HG02763 (cell line): ENCODE measurements at regions not wholly inside any gene's neighbourhood (a gene's known extent, or its start where the extent isn't known, plus 50 kb on each side); places are given as distances from the start of the nearest gene placed in this dataset.

Experiments
- ATAC-seq: cut with Tn5 transposase; IDR thresholded peaks from one replicate; pipeline ENCODE4 v1.9.1; 2021; ENCODE audit warnings: mild to moderate bottlenecking, moderate library complexity; ENCODE audit not compliant: unreplicated experiment

DNA sequence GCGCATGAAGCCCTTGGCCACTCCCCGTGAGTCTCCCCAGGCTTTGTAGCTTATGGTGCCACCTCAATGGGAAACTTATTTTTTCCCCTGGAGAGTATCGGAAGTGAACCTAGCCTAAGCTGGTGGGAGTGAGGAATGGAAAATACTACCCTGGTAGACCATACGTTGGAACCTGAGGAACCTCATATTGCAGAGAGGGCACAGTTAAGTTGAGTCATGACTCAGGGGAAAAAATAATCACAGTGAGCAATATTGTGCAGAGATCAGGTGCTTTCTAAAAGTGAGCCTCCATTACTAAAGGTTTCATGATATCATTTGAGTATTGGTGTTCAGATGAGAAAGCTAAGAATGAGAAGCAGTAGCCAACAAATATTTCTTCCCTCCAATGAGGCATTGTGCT is 360.5 kb upstream of the NT5C1B start:
- ATAC-seq = no peak

DNA sequence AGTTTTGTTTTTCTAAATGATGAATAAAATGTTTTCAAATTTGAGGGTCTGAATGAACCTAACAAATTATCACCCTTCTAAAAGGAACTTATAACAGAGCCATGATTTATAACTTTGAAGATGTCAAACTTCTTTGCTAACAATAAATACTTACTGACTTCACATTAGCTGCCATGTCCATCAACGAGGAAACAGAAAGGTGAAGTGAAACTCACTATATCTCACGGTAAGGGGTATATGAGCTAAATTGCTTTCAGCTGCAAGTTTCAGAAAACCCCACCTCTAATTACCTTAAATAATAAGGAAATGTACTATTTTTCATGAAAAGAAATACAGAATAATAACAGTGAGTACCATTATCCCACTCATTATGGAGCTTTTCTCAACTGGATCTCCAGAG is 350.8 kb upstream of the NT5C1B start:
- ATAC-seq = peak; percentile 83

DNA sequence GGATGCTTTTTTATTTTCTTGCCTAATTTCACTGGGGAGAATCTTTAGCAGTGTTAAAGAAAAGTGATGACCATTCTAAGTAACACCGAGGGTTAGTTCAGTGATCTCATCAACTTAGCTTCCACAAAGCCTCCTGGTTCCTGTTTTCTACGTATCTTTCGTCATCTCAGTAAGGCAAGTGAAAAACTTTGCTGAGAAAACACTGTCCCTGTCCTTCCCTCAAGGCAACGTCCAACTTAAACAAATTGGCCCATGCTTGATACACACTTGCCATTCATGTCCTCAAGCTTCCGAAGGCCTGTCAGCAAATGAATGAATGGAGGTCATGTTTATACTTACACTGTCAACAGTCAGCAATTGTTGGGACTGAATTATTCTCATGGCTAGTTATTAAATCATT is 350.4 kb upstream of the NT5C1B start:
- ATAC-seq = peak; percentile 10

DNA sequence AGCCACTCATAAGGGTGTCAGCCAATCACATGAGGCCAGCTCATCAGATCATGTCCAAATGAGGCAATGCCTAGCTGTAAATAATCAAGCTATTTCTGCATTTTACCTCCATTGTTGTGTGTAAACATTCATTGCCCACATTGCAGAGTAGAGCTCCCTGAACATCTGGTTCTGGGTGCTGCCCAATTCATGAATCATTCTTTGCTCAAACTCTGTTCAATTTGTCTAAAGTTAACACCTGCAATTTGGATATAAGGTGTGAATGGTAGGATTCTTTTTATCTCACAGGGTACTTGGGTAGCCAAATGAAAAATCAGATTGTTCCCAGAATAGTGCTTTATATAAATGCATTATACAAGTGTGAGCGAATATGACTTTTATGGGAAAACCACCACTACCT is 345.5 kb upstream of the NT5C1B start:
- ATAC-seq = no peak

DNA sequence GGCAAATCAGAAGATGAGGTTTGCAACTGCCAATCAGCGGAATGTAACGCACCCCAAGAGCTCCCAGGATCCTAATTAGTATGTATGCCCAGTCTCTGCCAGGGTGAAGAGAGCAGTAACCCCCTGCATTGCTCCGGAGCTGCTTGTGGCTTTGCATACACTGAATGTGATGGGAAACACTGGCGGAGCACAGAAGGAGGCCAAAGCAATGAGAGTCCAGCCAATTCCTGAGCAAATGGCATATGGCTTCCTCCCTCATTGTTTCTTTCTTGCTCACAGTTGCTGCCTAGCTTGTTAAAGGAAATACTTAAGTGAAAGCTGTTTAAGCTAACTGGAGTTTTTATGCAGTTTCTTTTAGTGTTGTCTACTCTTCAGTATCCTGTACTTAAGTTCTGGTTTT is 343.5 kb upstream of the NT5C1B start:
- no peak for ATAC-seq

DNA sequence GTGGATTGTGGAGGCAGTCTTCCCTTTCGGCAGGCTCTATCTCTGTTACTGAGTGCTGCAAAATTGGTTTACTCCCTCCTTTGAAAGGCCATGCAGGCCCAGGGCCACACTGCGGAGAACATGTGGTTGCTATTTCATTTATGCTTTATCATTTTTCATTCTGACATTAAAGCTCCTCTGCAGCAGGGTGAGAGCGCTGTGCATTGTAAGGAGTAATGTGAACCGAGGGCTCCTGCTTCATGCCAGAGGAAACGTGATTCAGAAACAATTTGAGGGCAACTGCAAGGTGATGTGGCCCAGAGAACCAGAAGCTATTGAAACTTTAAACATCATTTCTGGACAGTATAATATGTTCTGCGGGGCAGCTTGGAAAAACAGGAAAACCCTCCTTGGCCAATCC is 341.6 kb upstream of the NT5C1B start:
- no peak for ATAC-seq

DNA sequence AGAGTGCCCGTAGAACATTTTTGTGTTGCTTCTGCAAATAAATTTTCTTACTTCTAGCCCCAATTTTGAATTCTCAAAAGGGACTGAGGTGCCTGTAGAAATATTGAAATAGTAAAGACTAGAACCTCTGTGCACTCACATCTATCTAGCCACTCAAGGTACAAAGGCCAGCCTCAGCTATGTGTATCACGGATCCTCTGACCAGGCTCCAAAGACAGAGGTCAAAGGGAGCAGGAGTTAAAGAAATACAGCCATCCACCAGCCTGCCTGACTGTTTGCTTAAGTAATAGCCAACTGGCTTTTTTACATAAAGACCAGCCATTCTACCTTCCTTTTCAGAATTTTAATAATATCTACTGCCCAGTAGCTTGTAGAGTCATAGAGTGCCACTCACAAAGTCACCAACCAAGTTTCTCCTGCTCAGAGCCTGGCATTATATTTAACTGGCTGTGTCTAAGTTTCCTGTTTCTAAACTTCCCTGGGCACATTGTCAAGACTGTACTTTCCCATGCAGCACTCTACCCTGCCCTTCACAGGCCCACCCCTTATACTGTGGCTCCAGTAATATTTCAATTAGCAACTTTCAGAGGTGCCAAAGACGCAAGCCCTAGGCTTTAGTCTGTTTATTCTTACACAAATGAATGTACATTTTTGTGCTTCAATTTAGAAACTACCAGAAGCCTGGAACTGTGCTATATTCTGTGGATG is 338.3 kb upstream of the NT5C1B start:
- ATAC-seq = no peak

DNA sequence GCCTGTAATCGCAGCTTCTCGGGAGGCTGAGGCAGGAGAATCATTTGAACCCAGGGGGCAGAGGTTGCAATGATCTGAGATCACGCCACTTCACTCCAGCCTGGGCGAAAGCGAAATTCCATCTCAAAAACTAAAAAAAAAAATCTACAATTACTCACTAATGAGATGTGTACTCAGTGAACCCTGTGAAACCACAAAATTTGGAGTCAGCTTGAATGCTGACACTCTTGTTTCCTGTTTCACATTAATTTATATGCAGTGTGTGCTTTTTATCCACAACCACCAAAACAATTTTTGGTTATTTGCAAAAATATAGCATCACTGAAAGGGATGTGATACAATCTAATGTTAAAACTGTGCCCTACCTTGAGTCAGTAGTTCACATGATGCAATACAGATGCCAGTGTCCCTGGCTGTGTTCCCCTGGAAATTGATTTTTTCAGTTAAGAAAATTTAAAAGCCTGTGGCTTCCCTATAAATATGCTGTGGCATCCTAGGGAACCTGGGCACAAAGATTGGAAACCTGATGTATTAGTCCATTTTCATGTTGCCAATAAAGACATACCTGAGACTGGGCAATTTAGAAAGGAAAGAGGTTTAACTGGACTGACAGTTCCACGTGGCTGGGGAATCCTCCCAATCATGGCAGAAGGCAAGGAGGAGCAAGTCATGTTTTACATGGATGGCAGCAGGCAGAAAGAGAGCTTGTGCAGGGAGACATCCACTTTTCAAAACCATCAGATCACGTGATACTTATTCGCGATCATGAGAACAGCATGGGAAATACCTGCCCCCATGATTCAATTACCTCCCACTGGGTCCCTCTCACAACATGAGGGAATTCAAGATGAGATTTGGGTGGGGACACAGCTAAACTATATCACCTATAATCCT is 337.5 kb upstream of the NT5C1B start:
- ATAC-seq = no peak

DNA sequence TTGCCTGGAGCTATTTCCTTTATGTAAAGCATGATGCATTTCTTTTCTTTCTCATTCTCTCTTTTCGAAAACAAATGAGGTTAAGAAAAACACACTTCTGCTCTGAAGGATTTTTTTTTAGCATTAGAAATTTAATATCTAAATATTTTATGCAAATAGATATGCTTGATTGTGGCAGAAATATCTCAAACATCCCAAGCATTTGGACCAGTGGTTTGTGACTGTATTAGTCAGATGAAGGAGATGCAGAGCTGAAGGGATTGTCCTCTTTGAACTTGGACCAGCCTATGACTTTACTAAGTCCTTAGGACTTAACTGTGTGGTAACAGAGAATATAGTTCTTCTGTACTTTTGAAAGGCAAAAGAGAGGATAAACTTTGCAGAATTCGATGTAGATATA is 335.9 kb upstream of the NT5C1B start:
- no peak for ATAC-seq

DNA sequence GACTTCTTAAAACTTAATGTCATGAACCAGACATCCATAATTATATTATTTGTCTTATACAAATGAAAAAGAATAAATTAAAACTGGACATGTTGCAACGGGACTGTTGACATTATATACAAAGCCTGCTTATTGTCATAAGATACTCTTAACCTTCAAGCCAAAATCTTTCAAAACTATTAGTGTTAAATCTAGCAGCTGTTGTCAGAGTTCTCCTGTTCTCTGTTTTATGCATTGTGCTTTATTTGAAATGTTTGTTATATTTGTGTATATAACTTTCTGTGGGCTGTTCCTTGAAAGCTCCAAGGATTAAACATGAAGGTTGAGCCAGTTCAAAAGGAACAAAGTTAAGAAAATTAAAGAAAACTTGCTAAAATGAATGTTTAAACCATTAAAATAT is 335.5 kb upstream of the NT5C1B start:
- no peak for ATAC-seq

DNA sequence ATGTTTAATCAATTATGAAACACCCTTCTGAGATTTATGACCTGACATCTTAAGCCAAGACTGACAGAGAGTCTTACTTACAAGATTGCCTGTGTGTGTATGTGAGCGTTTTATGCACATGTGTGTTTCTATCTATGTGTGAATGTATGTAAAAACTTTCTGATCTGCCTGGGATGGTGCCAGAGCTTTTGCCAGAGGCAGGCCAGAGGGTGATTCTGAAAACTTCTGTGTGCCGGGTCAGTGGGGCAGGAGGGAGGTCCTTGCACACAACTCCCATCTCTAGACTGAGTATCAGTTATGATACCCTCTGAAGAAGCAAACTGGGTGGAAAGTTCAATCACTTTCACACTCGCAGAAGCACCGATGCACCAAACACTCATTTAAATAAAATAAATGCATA is 335.0 kb upstream of the NT5C1B start:
- ATAC-seq = no peak

DNA sequence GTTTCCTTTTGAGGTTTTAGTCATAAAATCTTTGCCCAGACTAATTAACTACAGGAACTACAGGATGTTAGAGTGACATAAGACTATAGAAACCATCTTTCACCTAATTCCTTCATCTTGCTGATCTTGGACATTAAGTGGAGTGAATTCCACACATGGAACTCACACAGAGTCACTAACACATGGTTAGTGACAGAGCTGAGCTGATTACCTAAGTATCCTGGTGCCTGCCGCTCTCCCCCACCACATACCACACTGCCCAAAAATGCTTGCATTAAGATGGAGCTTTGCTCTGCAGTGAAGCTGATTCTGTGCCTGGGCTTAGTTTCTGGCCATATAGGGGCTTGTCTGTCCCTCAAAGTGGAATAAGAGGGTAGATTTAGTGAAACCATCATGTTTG is 332.9 kb upstream of the NT5C1B start:
- no peak for ATAC-seq

DNA sequence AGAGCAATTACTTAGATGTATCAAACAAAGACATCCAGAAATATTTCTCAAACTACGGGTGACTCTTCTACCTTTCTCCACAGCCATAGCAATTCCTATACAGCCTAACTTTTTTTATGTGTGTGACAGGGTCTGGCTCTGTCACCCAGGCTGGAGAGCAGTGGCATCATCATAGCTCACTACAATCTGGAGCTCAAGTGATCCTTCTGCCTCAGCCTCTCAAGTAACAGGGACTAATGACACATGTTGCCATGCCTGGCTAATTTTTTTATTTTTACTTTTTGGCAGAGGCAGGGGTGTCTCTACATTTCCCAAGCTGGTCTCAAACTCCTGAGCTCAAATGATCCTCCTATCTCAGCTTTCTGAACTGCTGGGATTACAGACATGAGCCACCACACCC is 328.9 kb upstream of the NT5C1B start:
- no peak for ATAC-seq

DNA sequence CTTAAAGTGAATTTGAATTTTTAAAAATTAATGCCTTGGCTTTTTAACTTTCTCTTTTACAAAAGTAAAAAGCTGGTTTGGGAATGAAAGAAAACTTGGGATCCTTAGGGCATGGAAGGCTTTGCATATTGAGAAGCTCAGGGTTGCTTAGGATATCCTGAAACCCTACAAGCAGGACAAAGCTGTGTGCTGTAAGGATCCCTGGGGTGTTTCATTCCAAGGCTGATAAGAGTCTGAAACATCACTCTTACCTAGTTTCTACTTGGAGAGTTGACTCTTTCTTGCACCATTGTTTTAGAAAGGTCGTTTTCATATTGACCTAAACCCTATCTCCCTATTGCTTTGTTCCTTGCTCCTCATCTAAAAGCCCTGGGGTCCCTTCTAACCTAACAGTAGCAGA is 325.9 kb upstream of the NT5C1B start:
- ATAC-seq = no peak

DNA sequence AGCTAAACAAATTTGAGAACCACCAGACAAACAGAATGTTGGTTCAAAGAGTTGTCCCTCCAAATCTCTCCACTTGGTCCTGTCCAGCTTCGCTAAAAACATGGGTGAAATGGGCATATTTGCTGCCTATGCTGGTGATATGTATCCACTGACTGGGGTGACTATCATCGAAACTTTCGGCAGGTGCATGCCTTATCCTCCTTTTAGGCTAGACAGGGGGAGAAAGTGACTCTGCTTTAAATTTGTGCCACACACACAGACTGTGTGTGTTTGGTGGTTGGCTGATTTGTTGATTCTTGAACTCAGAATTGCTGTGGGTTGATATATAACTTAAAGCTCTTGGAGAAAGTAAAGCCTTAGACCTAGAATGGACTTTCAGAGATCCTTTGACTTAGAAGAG is 324.1 kb upstream of the NT5C1B start:
- no peak for ATAC-seq

DNA sequence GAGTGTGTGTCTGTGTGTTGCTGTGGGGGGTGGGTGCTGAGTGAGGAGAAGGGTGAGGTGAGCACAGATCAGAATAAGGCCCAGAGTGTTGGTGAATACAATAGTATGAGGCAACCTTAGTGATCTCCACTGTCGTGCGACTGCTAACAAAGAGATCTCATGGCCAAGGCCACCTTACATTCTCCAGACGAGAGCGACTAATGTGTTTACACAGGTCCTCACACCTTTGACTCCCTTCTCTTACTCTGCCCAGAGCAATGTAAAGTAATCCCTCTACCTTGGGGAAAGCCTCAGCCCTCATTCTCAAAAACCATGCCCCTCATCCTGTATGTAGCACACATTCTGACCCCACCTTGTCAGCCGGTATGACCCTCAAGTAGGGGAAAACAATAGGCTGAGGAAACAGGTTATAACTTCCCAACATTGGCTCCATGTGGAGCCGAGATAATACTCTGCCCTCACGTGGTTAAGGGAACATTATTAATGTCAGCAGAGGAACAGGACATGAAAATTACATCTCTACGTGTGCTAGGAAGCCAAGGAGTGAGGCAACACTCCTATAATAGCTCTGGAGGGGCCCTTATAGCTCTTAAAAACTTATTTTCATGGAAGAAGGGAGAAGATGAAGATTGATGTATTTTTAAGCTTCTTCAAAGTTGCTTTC is 323.0 kb upstream of the NT5C1B start:
- no peak for ATAC-seq

DNA sequence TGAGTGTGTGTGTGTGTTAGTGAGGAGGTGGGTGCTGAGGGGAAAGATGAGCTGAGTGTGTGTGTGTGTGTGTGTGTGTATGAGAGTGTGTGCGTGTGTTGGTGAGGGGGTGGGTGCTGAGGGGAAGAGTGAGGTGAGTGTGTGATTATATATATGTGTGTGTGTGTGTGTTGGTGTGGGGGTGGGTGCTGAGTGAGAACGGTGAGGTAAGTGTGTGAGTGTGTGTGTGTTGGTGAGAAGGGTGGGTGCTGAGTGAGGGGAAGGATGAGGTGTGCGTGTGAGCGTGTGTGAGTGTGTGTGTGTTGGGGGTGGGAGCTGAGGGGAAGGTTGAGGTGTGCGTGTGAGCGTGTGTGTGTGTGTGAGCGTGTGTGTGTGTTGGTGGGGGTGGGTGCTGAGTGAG is 322.0 kb upstream of the NT5C1B start:
- ATAC-seq = no peak

DNA sequence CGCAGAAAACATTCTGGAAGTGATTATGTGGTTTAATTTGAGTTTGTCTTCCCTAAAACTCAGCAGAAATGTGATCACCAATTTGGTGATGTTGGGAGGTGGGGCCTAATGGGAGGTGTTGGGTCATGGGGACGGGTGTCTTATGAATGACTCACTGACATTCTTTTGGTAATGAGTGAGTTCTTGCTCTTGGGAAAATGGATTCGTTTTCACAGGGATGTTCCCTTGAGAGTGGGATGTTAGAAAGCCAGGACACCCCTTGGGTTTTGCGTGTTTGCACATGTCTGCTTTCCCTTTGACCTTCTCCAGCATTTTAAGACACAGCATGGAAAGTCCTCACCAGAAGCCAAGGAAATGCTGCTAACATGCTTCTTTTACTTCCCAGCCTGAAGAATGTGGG is 321.5 kb upstream of the NT5C1B start:
- no peak for ATAC-seq

DNA sequence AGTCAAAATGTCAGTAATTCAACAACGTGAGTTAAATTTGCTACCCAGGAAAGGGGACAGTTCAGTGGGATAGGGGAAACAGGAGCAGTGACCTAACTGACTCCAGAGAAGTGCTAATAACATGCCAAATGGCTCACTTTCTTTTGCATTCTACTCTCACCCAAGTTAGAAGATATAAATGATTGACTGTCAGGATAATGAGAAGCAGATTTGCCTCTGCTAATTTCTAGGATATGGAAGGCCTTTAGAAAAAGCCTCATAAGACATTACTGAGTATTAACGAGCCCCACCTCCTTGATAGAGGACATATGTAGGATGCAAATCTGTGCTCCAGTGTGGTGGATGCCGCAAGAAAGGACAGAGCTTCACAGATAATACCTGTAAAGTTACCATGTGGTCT is 318.6 kb upstream of the NT5C1B start:
- no peak for ATAC-seq

DNA sequence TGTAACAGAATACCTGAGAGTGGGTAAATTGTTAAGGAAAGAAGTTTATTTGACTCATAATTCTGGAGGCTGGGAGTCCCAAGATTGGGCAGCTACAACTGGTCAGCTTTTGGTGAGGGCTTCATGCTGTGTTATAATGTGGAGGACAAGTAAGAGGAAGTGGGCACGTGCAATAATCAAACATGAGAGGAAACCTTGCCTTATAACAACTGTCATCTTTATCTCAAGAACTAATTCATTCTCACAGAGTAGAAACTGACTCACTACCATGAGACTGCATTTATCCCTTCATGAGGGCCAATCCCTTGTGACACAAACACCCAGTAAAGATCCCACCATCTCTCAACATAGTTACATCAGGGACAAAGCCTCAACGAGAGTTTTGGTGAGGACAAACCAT is 318.1 kb upstream of the NT5C1B start:
- ATAC-seq = no peak

DNA sequence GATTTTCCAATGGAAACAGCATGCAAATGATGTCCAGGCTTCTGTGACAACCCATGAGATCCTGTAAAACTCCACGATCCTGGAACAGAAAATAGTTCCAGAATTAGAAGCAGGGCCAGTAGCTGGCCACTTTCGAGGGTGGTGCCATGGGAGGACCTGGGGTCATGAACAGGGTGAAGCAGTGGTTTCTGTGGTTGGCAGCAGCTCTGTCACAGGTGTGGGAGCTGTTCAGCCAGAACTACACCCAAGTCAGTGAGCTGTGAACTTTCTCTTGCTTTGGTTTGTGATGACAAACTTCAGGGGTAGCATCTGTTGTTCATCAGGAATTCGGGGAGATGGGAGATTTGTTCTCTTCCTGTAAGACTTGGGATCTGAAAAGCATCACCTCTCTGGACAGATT is 314.4 kb upstream of the NT5C1B start:
- peak; percentile 99 for ATAC-seq

DNA sequence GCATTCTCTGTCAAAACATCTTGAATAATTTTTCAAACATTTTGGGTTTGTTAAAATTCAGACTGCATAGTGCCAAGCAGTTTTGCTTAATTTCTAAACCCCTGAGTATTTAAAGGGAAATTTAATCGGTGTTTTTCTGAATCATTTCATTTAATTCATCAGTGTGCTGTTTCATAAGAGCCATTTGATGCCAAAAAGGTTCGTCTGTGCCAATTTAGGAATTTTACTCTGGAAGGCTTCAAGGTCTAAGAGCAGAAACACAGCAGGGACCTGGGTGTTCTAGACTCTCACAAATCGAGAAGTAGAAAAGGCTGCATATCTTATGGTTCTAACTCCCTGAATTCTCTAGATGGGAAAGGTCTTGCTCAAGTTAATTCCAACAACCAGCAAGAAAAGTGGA is 311.9 kb upstream of the NT5C1B start:
- ATAC-seq = no peak
